ENCODE measurements at regions not wholly inside any gene's neighbourhood (a gene's known extent, or its start where the extent isn't known, plus 50 kb on each side); places are given as distances from the start of the nearest gene placed in this dataset.

- no TSS peak for BruUV-seq (replicated peaks)
- Histone ChIP-seq H3K36me3 (ENCODE audit: control insufficient read depth, insufficient read depth, low read length) (no peaks in the 10 kb centered on the region), H3K9me3 (ENCODE audit: control insufficient read depth, insufficient read depth, low read depth, low read length) (no peaks in the 10 kb centered on the region), H3K4me1 (ENCODE audit: control insufficient read depth, insufficient read depth, low read length) (no peaks in the 10 kb centered on the region), H3K27me3 (ENCODE audit: control insufficient read depth, insufficient read depth, low read length) (no peaks in the 10 kb centered on the region), H3K27ac (ENCODE audit: low read length) (no peak overlapping the region), H3K4me3 (ENCODE audit: low read depth in 2 of 2, low read length in 2 of 2) (no peak overlapping the region)
- TF ChIP-seq TCF7L2 (IDR thresholded peaks at IDR 0.05; ENCODE audit: low read depth, low read length) (no peak), SIN3A (IDR thresholded peaks at IDR 0.05; ENCODE audit: borderline replicate concordance, insufficient read depth, low read depth, low read length) (no peak), POLR2AphosphoS5 (IDR thresholded peaks at IDR 0.05; ENCODE audit: low read depth, low read length) (no peak), CTCF (IDR thresholded peaks at IDR 0.05) (no peak), REST (IDR thresholded peaks at IDR 0.05; ENCODE audit: insufficient read depth in 1 of 2, low read depth in 2 of 2, low read length in 1 of 2) (no peak)
- CTCF ChIA-PET, result no interaction called here
- in situ Hi-C loops (cut with HindIII; ENCODE audit: low pct_unique_long_range_greater_than_20kb, low sequenced_read_pairs), result no loop called here
- POLR2A ChIA-PET, result no interaction called here
- DNase-seq (ENCODE audit: low read depth, low spot score), result no peak
- ATAC-seq, result no peak
- intact Hi-C loops (cut with micrococcal nuclease; ENCODE audit: unreplicated experiment), result no loop called here
Measured at GRCh38 chr7:156145996-156146395, 333.7 kb upstream of the SHH start.

- intact Hi-C loops (cut with micrococcal nuclease; ENCODE audit: unreplicated experiment), result no loop called here
- Histone ChIP-seq H3K36me3 (ENCODE audit: control insufficient read depth, insufficient read depth, low read length) (no peaks in the 10 kb centered on the region), H3K27ac (ENCODE audit: low read length) (no peak overlapping the region), H3K27me3 (ENCODE audit: control insufficient read depth, insufficient read depth, low read length) (no peaks in the 10 kb centered on the region), H3K4me3 (ENCODE audit: low read depth in 2 of 2, low read length in 2 of 2) (no peak overlapping the region), H3K4me1 (ENCODE audit: control insufficient read depth, insufficient read depth, low read length) (no peaks in the 10 kb centered on the region), H3K9me3 (ENCODE audit: control insufficient read depth, insufficient read depth, low read depth, low read length) (no peaks in the 10 kb centered on the region)
- CTCF ChIA-PET, result no interaction called here
- ATAC-seq (no peak), DNase-seq (ENCODE audit: low read depth, low spot score) (no peak)
- POLR2A ChIA-PET, result no interaction called here
- TF ChIP-seq REST (IDR thresholded peaks at IDR 0.05; ENCODE audit: insufficient read depth in 1 of 2, low read depth in 2 of 2, low read length in 1 of 2), result no peak
- TF ChIP-seq TCF7L2 (IDR thresholded peaks at IDR 0.05; ENCODE audit: low read depth, low read length), result no peak
- TF ChIP-seq CTCF (IDR thresholded peaks at IDR 0.05), result no peak
- TF ChIP-seq SIN3A (IDR thresholded peaks at IDR 0.05; ENCODE audit: borderline replicate concordance, insufficient read depth, low read depth, low read length), result no peak
- in situ Hi-C loops (cut with HindIII; ENCODE audit: low pct_unique_long_range_greater_than_20kb, low sequenced_read_pairs), result no loop called here
- no TSS peak for BruUV-seq (replicated peaks)
Measured at GRCh38 chr7:156145184-156145583, 332.9 kb upstream of the SHH start.

Data from Panc1 (cell line).